ENCODE measurements at regions not wholly inside any gene's neighbourhood (a gene's known extent, or its start where the extent isn't known, plus 50 kb on each side); places are given as distances from the start of the nearest gene placed in this dataset.

GRCh38 chr10:8543361-8544056 is 489.0 kb downstream of the GATA3 start:
- TF ChIP-seq GATA2 (IDR thresholded peaks at IDR 0.05; ENCODE audit: low read depth, low read length) (no peak), GATA3 (IDR thresholded peaks at IDR 0.05; ENCODE audit: low read depth, low read length) (no peak)

Data from SH-SY5Y (cell line).